ENCODE measurements at regions not wholly inside any gene's neighbourhood (a gene's known extent, or its start where the extent isn't known, plus 50 kb on each side); places are given as distances from the start of the nearest gene placed in this dataset.
A peak's percentile ranks its signal among the peaks of the same experiment; 100 is the strongest.
"Not testable (repeated sequence)": the region's sequence is repeated elsewhere in the genome, so short reads cannot be mapped to it uniquely, and the experiment has no call there.

- no peak for DNase-seq
Observed at GRCh38 chr6:77063494-77063893, 399.8 kb downstream of the HTR1B start.

DNA sequence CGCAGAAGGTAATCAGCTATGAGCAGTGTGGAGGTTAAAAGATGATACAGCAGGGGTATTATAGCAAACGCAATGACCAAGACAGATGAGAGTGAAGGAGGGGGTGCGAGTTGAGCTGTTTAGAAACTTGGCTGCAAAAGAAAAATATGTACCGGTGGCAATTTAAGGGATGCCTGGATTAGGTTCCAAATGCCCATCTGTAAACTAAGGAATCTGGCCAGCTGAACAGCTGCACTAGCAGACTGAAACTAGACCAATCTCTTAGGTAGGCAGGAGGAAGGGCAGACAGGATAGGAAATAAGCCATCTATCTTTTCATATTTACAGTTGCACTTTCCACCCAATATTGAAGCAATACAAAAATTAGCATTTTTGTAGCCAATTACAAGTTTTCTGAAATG is 407.6 kb downstream of the HTR1B start:
- no peak for DNase-seq

DNA sequence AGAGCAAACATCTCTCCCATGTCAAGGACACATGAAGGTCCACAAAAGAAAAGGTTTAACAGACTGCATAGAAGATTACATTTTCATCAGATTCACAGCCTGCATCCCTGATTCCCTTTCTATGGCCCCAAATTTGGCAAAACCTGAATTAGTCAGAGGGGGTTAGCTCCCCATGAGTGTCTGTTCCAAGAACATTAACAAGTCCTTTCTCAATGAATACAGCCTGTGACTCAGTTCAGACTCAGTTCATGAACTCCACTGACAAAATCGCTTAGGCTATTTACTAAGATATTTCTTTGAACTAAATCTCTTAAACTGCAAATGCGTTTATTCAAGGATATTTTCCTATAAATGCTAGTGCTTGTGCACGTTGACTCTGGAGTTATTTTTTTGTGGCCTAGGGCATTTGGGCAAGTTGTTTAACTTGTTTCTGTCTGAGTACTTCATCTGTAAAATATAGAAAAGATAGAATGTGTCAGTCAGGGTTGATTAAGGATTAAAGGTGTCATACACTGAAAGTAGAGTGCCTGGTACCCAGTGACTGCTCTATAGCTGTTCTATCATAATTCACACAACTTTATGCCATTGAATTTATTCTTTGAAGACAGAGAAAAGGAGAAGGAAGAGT is 422.6 kb downstream of the HTR1B start:
- no peak for DNase-seq

- no peak for DNase-seq
Observed at GRCh38 chr6:77038807-77039206, 424.5 kb downstream of the HTR1B start.

- no peak for DNase-seq
Observed at GRCh38 chr6:77037439-77037838, 425.9 kb downstream of the HTR1B start.

GRCh38 chr6:77036400-77036799 is 426.9 kb downstream of the HTR1B start:
- DNase-seq, result no peak

- no peak for DNase-seq
Observed at GRCh38 chr6:77034161-77034560, 429.1 kb downstream of the HTR1B start.

- no peak for DNase-seq
Observed at GRCh38 chr6:77030929-77031674, 432.2 kb downstream of the HTR1B start.

DNA sequence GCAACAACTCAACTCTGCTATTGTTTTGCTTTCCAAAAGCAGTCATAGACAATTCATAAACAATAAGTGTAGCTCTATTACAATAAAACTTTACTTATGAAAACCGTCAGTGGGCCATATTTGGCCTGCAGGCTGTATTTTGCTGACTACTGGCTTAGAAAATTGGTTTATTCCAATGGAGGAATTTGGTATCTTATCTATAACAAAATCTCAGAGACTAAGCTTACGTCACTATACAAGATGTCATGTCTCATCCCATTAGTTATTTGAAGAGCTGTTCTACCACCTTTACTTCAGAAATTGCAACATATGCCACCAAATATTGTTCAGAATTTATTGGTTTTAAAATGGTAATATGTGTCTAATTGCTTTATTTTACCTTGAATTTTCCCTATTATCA is 436.9 kb downstream of the HTR1B start:
- no peak for DNase-seq

DNA sequence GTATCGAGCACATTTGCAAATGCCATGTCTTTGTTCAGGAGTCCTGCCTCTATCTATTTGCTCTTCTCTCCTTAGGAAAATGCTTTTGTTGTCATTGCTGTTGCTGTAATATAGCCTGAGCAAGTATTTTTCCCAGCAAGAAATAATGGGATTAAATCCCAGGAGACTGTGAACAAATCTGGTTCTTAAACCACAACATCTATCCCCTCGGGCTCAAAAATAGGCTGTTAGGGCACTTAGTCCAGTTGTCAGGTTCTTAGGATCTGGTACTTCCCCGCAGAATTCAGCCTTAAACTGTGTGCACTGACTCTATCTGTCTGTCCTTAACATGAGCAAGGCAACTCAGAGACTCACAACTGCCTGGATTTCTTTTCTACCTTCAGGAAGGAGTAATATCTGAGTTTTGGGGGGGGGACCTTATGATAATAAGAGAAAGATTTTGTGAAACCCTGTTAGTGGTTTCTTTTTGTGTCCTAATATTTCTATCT is 437.5 kb downstream of the HTR1B start:
- DNase-seq, result no peak

DNA sequence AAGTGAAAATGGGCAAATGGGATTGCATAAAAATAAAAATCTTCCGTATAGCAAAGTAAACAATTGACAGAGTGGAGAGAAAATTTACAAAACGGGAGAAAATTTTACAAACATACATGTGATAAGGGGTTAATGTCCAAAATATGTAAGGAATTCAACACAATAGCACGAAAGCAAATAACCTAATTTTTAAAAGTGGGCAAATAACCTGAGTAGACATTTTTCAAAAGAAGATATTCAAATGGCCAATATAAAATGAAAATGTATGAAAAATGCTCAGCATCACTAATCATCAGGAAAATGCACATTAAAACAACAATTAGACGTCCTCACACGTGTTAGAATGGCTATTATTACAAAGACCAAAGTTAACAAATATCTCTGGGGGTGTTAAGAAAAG is 441.5 kb downstream of the HTR1B start:
- no peak for DNase-seq

DNA sequence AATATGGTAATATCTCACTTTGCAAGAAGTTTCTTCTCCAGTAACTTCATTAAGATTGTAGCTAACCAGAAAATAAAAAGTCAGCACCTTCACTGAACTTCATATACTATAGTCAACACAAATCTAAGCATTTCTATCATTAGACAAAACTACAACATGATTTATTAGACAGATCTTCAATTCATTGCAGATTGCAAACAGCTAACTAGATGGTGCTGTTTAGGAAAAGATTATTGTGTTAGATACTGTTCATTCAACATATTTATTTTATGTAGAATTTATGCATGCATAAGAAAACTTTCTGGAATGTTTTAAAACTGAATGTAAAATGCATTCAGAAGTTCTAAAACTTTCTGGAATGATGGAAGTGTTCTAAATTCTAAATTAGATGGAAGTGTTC is 442.1 kb downstream of the HTR1B start:
- DNase-seq, result no peak

DNA sequence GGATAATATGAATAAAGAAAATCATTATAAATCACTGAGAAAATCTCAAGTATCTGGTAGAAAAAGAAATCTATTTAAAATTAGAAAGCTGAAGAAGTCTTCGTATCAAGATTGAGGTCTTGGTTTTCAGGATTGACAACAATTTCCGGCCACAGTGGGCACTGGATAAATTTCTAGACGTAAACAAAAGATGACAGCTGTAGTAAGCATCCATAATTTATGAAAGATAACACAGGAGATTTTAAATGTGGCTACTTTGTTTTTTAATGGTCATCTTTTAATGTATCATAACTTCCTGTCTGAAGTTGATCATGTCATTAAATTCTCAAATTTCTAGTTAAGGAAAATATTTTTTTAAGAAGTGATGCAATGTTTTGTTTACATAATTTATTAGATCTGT is 444.2 kb downstream of the HTR1B start:
- DNase-seq, result no peak

DNA sequence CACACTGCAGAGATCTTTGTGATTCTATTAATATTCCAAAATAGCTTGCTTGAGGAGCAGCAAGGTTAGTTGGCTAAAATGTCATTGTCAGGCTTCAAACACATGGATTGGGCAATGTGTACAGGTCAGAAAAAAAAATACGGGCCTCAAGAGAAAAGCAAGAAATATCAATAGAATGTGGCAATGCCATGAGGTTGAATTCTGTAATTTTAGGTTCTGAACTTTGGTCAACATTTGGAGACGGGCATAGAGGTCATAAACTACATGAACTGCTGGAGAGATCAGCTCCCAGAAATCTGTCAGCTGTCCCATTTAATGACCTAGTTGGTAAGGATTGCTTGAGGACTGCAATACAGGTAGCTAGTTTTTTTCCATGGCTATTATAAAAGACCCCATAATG is 445.8 kb downstream of the HTR1B start:
- DNase-seq, result no peak

DNA sequence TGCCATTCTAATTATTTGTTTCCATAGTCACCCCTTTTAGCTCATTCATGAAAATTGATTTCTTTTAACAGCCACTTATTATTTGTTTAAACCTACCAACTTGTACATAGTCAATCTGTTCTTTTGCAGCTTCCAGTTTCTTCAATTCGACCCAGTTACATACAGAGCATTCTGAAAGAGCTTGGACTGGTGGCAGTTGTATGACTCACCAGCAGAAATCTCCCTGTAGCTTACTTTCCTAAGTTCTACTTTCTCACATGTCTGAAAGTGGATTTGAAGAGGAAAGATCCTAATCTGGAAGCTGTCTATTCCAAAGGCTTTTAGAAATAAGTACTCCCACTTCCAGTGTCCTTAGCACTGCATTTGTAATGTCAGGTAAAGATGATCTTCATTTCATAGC is 447.9 kb downstream of the HTR1B start:
- DNase-seq, result no peak

GRCh38 chr6:77011929-77012545 is 451.3 kb downstream of the HTR1B start:
- DNase-seq, result no peak

- no peak for DNase-seq
Observed at GRCh38 chr6:77010931-77011542, 452.3 kb downstream of the HTR1B start.

GRCh38 chr6:76992553-76992952 is 470.7 kb downstream of the HTR1B start:
- DNase-seq, result peak; percentile 1 to 38

DNA sequence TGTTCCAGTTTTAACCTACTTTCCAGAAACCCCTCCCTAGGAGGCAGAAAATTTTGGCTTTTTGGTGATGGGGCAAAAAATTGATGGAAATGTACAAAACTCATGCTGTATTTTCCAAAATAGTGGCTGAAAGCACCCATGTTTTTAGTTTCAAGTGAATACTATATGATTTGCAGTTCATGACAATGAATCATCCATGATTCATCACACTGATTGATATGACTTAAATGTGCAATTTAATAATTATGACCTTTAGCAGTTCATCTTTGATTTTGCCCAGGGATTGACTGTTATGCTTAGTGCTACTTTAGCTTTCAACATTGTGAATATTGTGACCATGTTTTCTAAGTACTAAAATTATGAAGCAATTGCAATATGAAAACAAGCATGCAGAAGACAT is 478.7 kb downstream of the HTR1B start:
- no peak for DNase-seq

DNA sequence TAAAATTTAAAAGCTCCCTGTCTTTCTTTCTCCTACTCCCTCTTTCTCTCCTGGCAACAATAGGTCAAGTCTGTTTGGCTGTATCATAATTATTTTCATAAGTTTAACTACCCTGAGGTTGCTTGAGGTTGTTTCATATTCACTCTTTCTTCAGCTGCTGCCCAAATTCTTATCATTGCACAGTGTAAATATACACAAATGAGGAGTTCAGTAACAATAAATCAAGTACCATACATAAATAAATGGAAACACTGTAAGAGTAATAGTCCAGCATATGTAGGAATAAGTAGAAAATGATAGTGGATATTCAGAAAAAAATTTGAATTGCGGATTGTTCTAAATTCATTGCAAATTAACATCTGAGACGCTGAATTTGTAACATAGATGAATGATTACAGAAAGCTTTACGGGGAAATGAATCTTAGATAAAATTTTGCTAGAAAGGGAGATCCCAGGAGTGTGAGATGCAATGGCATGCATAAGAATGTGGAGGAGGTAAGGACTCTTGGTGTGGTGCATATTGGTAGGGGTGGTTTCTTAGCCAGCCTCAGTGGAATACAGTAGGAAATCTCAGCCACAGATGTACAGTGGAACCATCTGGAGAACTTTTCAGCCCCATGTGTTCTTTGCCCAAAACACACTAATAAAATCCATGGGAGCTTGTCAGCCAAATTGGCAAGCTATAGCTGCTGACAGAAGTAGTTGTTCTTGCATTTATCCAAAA is 480.7 kb downstream of the HTR1B start:
- DNase-seq, result peak; percentile 12 to 25

GRCh38 chr6:76972474-76972873 is 490.8 kb downstream of the HTR1B start:
- DNase-seq, result peak in 1 of 2 experiments; percentile 9

- not testable (repeated sequence) for DNase-seq
Observed at GRCh38 chr6:76959177-76959576, 504.1 kb downstream of the HTR1B start.
